ENCODE measurements at regions not wholly inside any gene's neighbourhood (a gene's known extent, or its start where the extent isn't known, plus 50 kb on each side); places are given as distances from the start of the nearest gene placed in this dataset.

GRCh38 chr19:20397292-20397691 is 168.3 kb downstream of the ZNF737 start:
- peaks cover 35% of the 10 kb centered on the region for H3K36me3 ChIP-seq (ENCODE audit: insufficient read depth, low read length)

GRCh38 chr19:20388706-20389225 is 176.8 kb downstream of the ZNF737 start:
- H3K27ac ChIP-seq (ENCODE audit: low read depth, low read length, poor library complexity, severe bottlenecking): no peak overlapping the region

More at GRCh38 chr19:20397292-20397691, 168.3 kb downstream of the ZNF737 start:
- Histone ChIP-seq H3K9me3 (ENCODE audit: low read length) (peaks cover 28% of the 10 kb centered on the region), H3K4me3 (ENCODE audit: low read depth, low read length, poor library complexity, severe bottlenecking) (no peak overlapping the region), H3K9ac (ENCODE audit: low read length) (no peak overlapping the region), H3K9me2 (ENCODE audit: low read depth, low read length) (no peaks in the 10 kb centered on the region), H3K27ac (ENCODE audit: low read depth, low read length, poor library complexity, severe bottlenecking) (no peak overlapping the region), H4K20me1 (ENCODE audit: insufficient read depth, low read length) (no peaks in the 10 kb centered on the region), H3K27me3 (ENCODE audit: insufficient read depth, low read length) (no peaks in the 10 kb centered on the region), H3K79me2 (ENCODE audit: insufficient read depth, low read length) (no peaks in the 10 kb centered on the region), H3K4me1 (ENCODE audit: insufficient read depth, low read length, severe bottlenecking) (no peaks in the 10 kb centered on the region), H3K4me2 (ENCODE audit: low read length) (no peak overlapping the region), H2AFZ (ENCODE audit: low read length) (no peak overlapping the region), H3F3A (ENCODE audit: insufficient read depth, low read length) (no peaks in the 10 kb centered on the region)
- TF ChIP-seq EZH2 (IDR thresholded peaks at IDR 0.05; ENCODE audit: borderline replicate concordance, low read length): no peak
- no peak for TF ChIP-seq CTCF (IDR thresholded peaks at IDR 0.05; ENCODE audit: low read length)

GRCh38 chr19:20385061-20385460 is 180.5 kb downstream of the ZNF737 start:
- H3K4me3 ChIP-seq (ENCODE audit: low read depth, low read length, poor library complexity, severe bottlenecking): no peak overlapping the region
- H3K9me3 ChIP-seq (ENCODE audit: low read length): 0 out of 2 replicates have a peak, but pooled peaks cover 3% of the 10 kb centered on the region
- no peak for TF ChIP-seq CTCF (IDR thresholded peaks at IDR 0.05; ENCODE audit: low read length)
- TF ChIP-seq EZH2 (IDR thresholded peaks at IDR 0.05; ENCODE audit: borderline replicate concordance, low read length): no peak
- no peak overlapping the region for H3K4me2 ChIP-seq (ENCODE audit: low read length)
- H3K27me3 ChIP-seq (ENCODE audit: insufficient read depth, low read length): no peaks in the 10 kb centered on the region
- H3K36me3 ChIP-seq (ENCODE audit: insufficient read depth, low read length): no peaks in the 10 kb centered on the region
- no peaks in the 10 kb centered on the region for H3K9me2 ChIP-seq (ENCODE audit: low read depth, low read length)
- H3K9ac ChIP-seq (ENCODE audit: low read length): no peak overlapping the region
- no peak overlapping the region for H2AFZ ChIP-seq (ENCODE audit: low read length)
- H3F3A ChIP-seq (ENCODE audit: insufficient read depth, low read length): no peaks in the 10 kb centered on the region
- no peaks in the 10 kb centered on the region for H3K4me1 ChIP-seq (ENCODE audit: insufficient read depth, low read length, severe bottlenecking)
- H3K79me2 ChIP-seq (ENCODE audit: insufficient read depth, low read length): no peaks in the 10 kb centered on the region
- no peaks in the 10 kb centered on the region for H4K20me1 ChIP-seq (ENCODE audit: insufficient read depth, low read length)
- H3K27ac ChIP-seq (ENCODE audit: low read depth, low read length, poor library complexity, severe bottlenecking): no peak overlapping the region

More at GRCh38 chr19:20388706-20389225, 176.8 kb downstream of the ZNF737 start:
- Histone ChIP-seq H3K27me3 (ENCODE audit: insufficient read depth, low read length) (no peaks in the 10 kb centered on the region), H3K9ac (ENCODE audit: low read length) (no peak overlapping the region), H3K9me3 (ENCODE audit: low read length) (peaks cover 5% of the 10 kb centered on the region; the same call in 1 of the 2 replicates), H3F3A (ENCODE audit: insufficient read depth, low read length) (no peaks in the 10 kb centered on the region), H3K4me3 (ENCODE audit: low read depth, low read length, poor library complexity, severe bottlenecking) (no peak overlapping the region), H3K9me2 (ENCODE audit: low read depth, low read length) (no peaks in the 10 kb centered on the region), H3K4me2 (ENCODE audit: low read length) (no peak overlapping the region), H4K20me1 (ENCODE audit: insufficient read depth, low read length) (no peaks in the 10 kb centered on the region), H2AFZ (ENCODE audit: low read length) (no peak overlapping the region), H3K36me3 (ENCODE audit: insufficient read depth, low read length) (no peaks in the 10 kb centered on the region), H3K4me1 (ENCODE audit: insufficient read depth, low read length, severe bottlenecking) (no peaks in the 10 kb centered on the region), H3K79me2 (ENCODE audit: insufficient read depth, low read length) (no peaks in the 10 kb centered on the region)
- TF ChIP-seq EZH2 (IDR thresholded peaks at IDR 0.05; ENCODE audit: borderline replicate concordance, low read length) (no peak), CTCF (IDR thresholded peaks at IDR 0.05; ENCODE audit: low read length) (no peak)
